Hepatocyte (in vitro differentiated cells): ENCODE measurements at regions not wholly inside any gene's neighbourhood (a gene's known extent, or its start where the extent isn't known, plus 50 kb on each side); places are given as distances from the start of the nearest gene placed in this dataset.
A peak's percentile ranks its signal among the peaks of the same experiment; 100 is the strongest.

Experiments used
- DNase-seq: peaks from one replicate; pipeline ENCODE4 v3.0.0-alpha.2; 2016; ENCODE audit warnings: low spot score
- H2AFZ ChIP-seq: fragments of 200-600 bp; sonication (generic); 2 replicates; pipeline ENCODE4 v1.6.0; 2016; ENCODE audit warnings: antibody characterized with exemption, mild to moderate bottlenecking
- H3K27ac ChIP-seq: fragments of 200-600 bp; sonication (generic); 2 replicates; pipeline ENCODE4 v1.5.1; 2016; ENCODE audit warnings: mild to moderate bottlenecking
- H3K27me3 ChIP-seq: fragments of 200-600 bp; sonication (generic); 2 replicates; pipeline ENCODE4 v1.6.1; 2016
- H3K36me3 ChIP-seq: fragments of 200-600 bp; sonication (generic); replicated peaks from 2 replicates; pipeline ENCODE4 v1.5.1; 2016; ENCODE audit warnings: low read depth; ENCODE audit not compliant: insufficient read depth
- H3K4me1 ChIP-seq: fragments of 200-600 bp; sonication (generic); 2 replicates; pipeline ENCODE4 v1.5.1; 2016; ENCODE audit warnings: mild to moderate bottlenecking, moderate library complexity; ENCODE audit not compliant: insufficient read depth
- H3K4me2 ChIP-seq: fragments of 200-600 bp; sonication (generic); 2 replicates; pipeline ENCODE4 v1.6.0; 2016
- H3K4me3 ChIP-seq: fragments of 200-600 bp; sonication (generic); 2 replicates; pipeline ENCODE4 v1.5.1; 2016; ENCODE audit warnings: mild to moderate bottlenecking
- H3K79me2 ChIP-seq: fragments of 200-600 bp; sonication (generic); 2 replicates; pipeline ENCODE4 v1.6.0; 2017; ENCODE audit warnings: mild to moderate bottlenecking
- H3K9me2 ChIP-seq: fragments of 200-600 bp; sonication (generic); replicated peaks from 2 replicates; pipeline ENCODE4 v1.6.0; 2017; ENCODE audit warnings: mild to moderate bottlenecking; ENCODE audit not compliant: insufficient read depth
- H3K9me3 ChIP-seq: fragments of 200-600 bp; sonication (generic); 2 replicates; pipeline ENCODE4 v1.5.1; 2016; ENCODE audit warnings: low read depth, mild to moderate bottlenecking
- H4K20me1 ChIP-seq: fragments of 200-600 bp; sonication (generic); 2 replicates; pipeline ENCODE4 v1.6.0; 2016; ENCODE audit warnings: mild to moderate bottlenecking; ENCODE audit not compliant: insufficient read depth, poor library complexity, severe bottlenecking
- EZH2 ChIP-seq: fragments of 200-600 bp; sonication (generic); IDR thresholded peaks from 2 replicates; pipeline ENCODE4 v1.6.1; 2016; ENCODE audit warnings: antibody characterized with exemption, mild to moderate bottlenecking, borderline replicate concordance
- EZH2phosphoT487 ChIP-seq: fragments of 200-600 bp; sonication (generic); IDR thresholded peaks from one replicate; pipeline ENCODE4 v1.6.1; 2018; ENCODE audit warnings: antibody characterized with exemption, mild to moderate bottlenecking, low read depth, moderate library complexity; ENCODE audit not compliant: unreplicated experiment, severe bottlenecking
- WGBS: methylation state at CpG from one replicate; pipeline ENCODE4 v1.1.6; 2016; ENCODE audit warnings: low lambda C conversion rate; ENCODE audit errors: missing lambda C conversion rate; 5-methylcytosine and 5-hydroxymethylcytosine counted together
- TF ChIP-seq, protein P1 (sequence below): fragments of 200-600 bp; sonication (generic); IDR thresholded peaks from 2 replicates; pipeline ENCODE4 v1.5.1; 2016; ENCODE audit warnings: antibody characterized with exemption, mild to moderate bottlenecking; ENCODE audit not compliant: poor library complexity

DNA sequence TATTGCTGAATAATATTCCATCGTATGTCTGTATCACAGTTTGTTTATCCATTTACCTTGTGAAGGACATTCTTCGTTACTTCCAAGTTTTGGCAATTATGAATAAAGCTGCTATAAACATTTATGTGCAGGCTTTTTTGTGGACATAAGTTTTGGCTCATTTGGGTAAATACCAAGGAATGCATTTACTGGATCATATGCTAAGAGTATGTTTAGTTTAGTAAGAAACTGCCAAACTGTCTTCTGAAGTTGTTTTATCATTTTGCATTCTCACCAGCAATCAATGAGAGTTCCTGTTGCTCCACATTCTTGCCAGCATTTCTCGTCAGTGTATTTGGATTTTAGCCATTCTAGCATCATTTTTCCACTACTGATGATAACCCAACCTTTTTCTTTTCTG is 232.7 kb upstream of the NR3C2 start:
- 83% methylated on average over 3 of the region's 3 CpGs for WGBS
- Histone ChIP-seq H3K27me3 (no peaks in the 10 kb centered on the region), H4K20me1 (no peaks in the 10 kb centered on the region), H3K36me3 (no peaks in the 10 kb centered on the region), H2AFZ (no peak overlapping the region), H3K9me3 (no peaks in the 10 kb centered on the region), H3K4me1 (no peaks in the 10 kb centered on the region), H3K79me2 (no peaks in the 10 kb centered on the region), H3K4me3 (no peak overlapping the region), H3K27ac (no peak overlapping the region), H3K4me2 (no peak overlapping the region), H3K9me2 (no peaks in the 10 kb centered on the region)
- no peak for DNase-seq
- TF ChIP-seq EZH2 (no peak), EZH2phosphoT487 (no peak)
- TF ChIP-seq, protein P1, sequence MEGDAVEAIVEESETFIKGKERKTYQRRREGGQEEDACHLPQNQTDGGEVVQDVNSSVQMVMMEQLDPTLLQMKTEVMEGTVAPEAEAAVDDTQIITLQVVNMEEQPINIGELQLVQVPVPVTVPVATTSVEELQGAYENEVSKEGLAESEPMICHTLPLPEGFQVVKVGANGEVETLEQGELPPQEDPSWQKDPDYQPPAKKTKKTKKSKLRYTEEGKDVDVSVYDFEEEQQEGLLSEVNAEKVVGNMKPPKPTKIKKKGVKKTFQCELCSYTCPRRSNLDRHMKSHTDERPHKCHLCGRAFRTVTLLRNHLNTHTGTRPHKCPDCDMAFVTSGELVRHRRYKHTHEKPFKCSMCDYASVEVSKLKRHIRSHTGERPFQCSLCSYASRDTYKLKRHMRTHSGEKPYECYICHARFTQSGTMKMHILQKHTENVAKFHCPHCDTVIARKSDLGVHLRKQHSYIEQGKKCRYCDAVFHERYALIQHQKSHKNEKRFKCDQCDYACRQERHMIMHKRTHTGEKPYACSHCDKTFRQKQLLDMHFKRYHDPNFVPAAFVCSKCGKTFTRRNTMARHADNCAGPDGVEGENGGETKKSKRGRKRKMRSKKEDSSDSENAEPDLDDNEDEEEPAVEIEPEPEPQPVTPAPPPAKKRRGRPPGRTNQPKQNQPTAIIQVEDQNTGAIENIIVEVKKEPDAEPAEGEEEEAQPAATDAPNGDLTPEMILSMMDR, result no peak

DNA sequence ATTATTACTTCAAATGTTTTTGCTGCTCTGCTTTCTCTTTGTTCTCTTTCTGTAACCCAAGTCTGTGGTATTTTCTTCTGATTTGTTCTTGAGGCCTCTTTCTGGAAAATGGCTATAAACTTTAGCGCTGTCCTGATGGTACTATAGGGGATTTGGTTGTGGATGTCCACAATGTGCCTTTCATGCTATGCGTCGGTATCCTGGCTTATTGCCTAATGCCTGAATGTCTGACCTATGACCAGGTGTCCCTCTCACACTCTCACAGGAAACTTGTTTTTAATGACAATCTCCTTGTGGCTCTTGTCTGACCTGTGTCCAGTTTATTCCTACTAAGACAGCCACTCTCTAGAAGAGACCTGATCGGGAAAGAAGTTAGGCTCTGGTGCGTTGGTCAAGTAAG is 222.4 kb upstream of the NR3C2 start:
- Histone ChIP-seq H3K79me2 (no peaks in the 10 kb centered on the region), H3K36me3 (no peaks in the 10 kb centered on the region), H3K9me3 (no peaks in the 10 kb centered on the region), H3K4me3 (no peak overlapping the region), H4K20me1 (no peaks in the 10 kb centered on the region), H3K4me1 (no peaks in the 10 kb centered on the region), H2AFZ (no peak overlapping the region), H3K27ac (no peak overlapping the region), H3K9me2 (no peaks in the 10 kb centered on the region), H3K27me3 (no peaks in the 10 kb centered on the region), H3K4me2 (no peak overlapping the region)
- DNase-seq, result no peak
- WGBS, result 93% methylated on average over 5 of the region's 5 CpGs
- no peak for TF ChIP-seq EZH2phosphoT487
- no peak for TF ChIP-seq EZH2
- TF ChIP-seq, protein P1, result no peak

DNA sequence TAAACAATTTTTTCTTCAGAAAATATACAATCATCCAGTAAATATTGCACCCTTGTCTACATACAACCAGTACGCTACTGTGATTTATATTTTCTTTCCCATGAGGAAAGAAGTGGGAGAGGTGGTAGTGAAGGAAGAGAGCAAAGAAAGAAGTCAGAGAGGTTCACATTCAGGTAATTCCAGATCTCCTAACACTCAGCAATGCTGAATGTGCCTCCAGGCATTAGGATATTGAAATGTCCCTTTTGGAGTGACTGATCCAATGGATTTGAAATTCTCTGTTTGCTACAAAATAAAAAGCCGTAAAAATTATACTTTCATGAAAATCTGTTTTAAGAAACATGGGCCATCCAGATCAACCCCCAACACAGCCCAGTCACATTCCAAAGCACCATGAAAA is 211.9 kb upstream of the NR3C2 start:
- TF ChIP-seq EZH2, result no peak
- TF ChIP-seq, protein P1, result no peak
- no peak for TF ChIP-seq EZH2phosphoT487
- Histone ChIP-seq H3K36me3 (no peaks in the 10 kb centered on the region), H3K4me2 (no peak overlapping the region), H3K27me3 (no peaks in the 10 kb centered on the region), H3K4me3 (no peak overlapping the region), H3K9me2 (no peaks in the 10 kb centered on the region), H3K79me2 (no peaks in the 10 kb centered on the region), H3K27ac (no peak overlapping the region), H4K20me1 (no peaks in the 10 kb centered on the region), H2AFZ (no peak overlapping the region), H3K4me1 (no peaks in the 10 kb centered on the region), H3K9me3 (no peaks in the 10 kb centered on the region)
- 95% methylated on average over 2 of the region's 2 CpGs for WGBS
- no peak for DNase-seq

DNA sequence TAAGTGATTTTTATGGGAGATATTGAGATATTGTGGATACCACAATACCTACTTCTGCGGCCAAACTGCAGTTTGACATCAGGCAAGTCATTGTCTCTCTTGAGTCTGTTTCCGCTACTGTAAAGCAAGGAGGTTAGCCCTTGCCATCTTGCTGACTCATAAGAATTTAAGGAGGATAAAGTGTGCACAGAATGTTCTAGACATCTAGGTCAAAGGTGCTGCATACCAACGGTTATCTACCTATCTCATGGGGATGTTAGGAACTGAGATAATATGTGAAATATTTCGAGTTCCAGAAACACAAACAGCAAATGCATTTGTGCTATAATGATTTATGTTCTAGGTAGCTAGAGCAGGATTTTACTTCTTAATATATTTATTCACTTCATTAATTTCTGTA is 211.5 kb upstream of the NR3C2 start:
- no peaks in the 10 kb centered on the region for H3K36me3 ChIP-seq
- no peaks in the 10 kb centered on the region for H4K20me1 ChIP-seq
- no peaks in the 10 kb centered on the region for H3K27me3 ChIP-seq
- no peak overlapping the region for H2AFZ ChIP-seq
- H3K4me1 ChIP-seq, result no peaks in the 10 kb centered on the region
- TF ChIP-seq EZH2phosphoT487 (no peak), EZH2 (no peak)
- TF ChIP-seq, protein P1, result no peak
- H3K4me2 ChIP-seq, result no peak overlapping the region
- H3K79me2 ChIP-seq, result no peaks in the 10 kb centered on the region
- H3K4me3 ChIP-seq, result no peak overlapping the region
- H3K9me3 ChIP-seq, result no peaks in the 10 kb centered on the region
- 72% methylated on average over 4 of the region's 4 CpGs for WGBS
- H3K9me2 ChIP-seq, result no peaks in the 10 kb centered on the region
- peak; percentile 5 for DNase-seq
- peak overlapping the region; percentile 7 for H3K27ac ChIP-seq
